HCT116 (cell line): ENCODE measurements at regions not wholly inside any gene's neighbourhood (a gene's known extent, or its start where the extent isn't known, plus 50 kb on each side); places are given as distances from the start of the nearest gene placed in this dataset.

ENCODE experiments used
- ATAC-seq: fragments of 200-7000 bp; cut with Tn5 transposase; 2 replicates; pipeline ENCODE4 v1.9.1; 2020; ENCODE audit warnings: mild to moderate bottlenecking, moderate library complexity
- BruUV-seq: library from RNA; stranded (reverse); fragments of 400-500 nt; replicated peaks from 2 replicates; lab custom pipeline; 2021; lab: Mats Ljungman, UMichigan
- CTCF ChIA-PET: fragments of 300-600 bp; sonication (Branson Sonifier 250); formaldehyde crosslinking; loops from one replicate; lab custom pipeline; 2021; ENCODE audit warnings: antibody characterized with exemption; lab: Charles Lee
- POLR2A ChIA-PET: fragments of 300-600, 350-600 bp; sonication (Branson Sonifier 250); formaldehyde crosslinking; loops from one replicate; lab custom pipeline; 2021; ENCODE audit warnings: antibody characterized with exemption; lab: Charles Lee
- RAD21 ChIA-PET, 2 experiments: fragments of 300-600 bp; sonication (Branson Sonifier 250); formaldehyde crosslinking; loops; one replicate each; lab custom pipeline; 2023; ENCODE audit warnings: low total read pairs in 2 of 2; ENCODE audit not compliant: uncharacterized antibody in 2 of 2, unreplicated experiment in 2 of 2, low non-redundant PET in 1 of 2; lab: Charles Lee
- DNase-seq: peaks from one replicate; pipeline ENCODE4 v3.0.0-alpha.2; 2010; ENCODE audit warnings: low read depth, low spot score
- H2AFZ ChIP-seq: fragments of 200-600 bp; shearing (Covaris generic), sonication (generic); 2 replicates; pipeline ENCODE4 v1.6.1; 2017; ENCODE audit warnings: low read depth, mixed run types, mixed read lengths, antibody characterized with exemption, low read length; ENCODE audit not compliant: poor library complexity, severe bottlenecking
- H3K27ac ChIP-seq: 2 replicates; pipeline ENCODE4 v1.5.1; 2012; ENCODE audit warnings: low read depth, low read length
- H3K27me3 ChIP-seq: fragments of 200-600 bp; sonication (generic); 2 replicates; pipeline ENCODE4 v1.6.1; 2016; ENCODE audit warnings: mixed run types, low read length, mixed read lengths; ENCODE audit not compliant: insufficient read depth
- H3K36me3 ChIP-seq, 2 experiments: fragments of 200-500 bp in 1 of 2; fragments of 200-600 bp in 1 of 2; sonication (Bioruptor generic) in 1 of 2; sonication (generic) in 1 of 2; 2 replicates each; pipeline versions ENCODE4 v1.5.1 to v1.6.1; 2014 to 2016; ENCODE audit warnings: low read length in 2 of 2, inconsistent platforms in 1 of 2, mixed read lengths in 1 of 2, mixed run types in 1 of 2; ENCODE audit not compliant: insufficient read depth in 2 of 2, control insufficient read depth in 1 of 2
- H3K4me1 ChIP-seq, 2 experiments: fragments of 200-600 bp in 1 of 2; sonication (generic) in 1 of 2; 2 replicates each; pipeline versions ENCODE4 v1.5.1 to v1.6.1; 2012 to 2017; ENCODE audit warnings: low read length in 2 of 2, inconsistent platforms in 1 of 2, mild to moderate bottlenecking in 1 of 2, mixed read lengths in 1 of 2, mixed run types in 1 of 2, moderate library complexity in 1 of 2; ENCODE audit not compliant: insufficient read depth in 2 of 2, control insufficient read depth in 1 of 2
- H3K4me2 ChIP-seq: fragments of 200-600 bp; sonication (generic); 2 replicates; pipeline ENCODE4 v1.6.1; 2017; ENCODE audit warnings: mixed run types, low read length, mixed read lengths
- H3K4me3 ChIP-seq, 2 experiments: fragments of 200-600 bp in 1 of 2; sonication (generic) in 1 of 2; replicated peaks in 1 of 2; 2 replicates each; pipeline ENCODE4 v1.5.1; 2011 to 2016; ENCODE audit warnings: low read length in 2 of 2, control low read depth in 1 of 2, low read depth in 1 of 2, mild to moderate bottlenecking in 1 of 2, mixed read lengths in 1 of 2, mixed run types in 1 of 2
- H3K79me2 ChIP-seq: fragments of 200-600 bp; sonication (generic); 2 replicates; pipeline ENCODE4 v1.6.1; 2017; ENCODE audit warnings: mild to moderate bottlenecking, mixed run types, low read length, moderate library complexity, mixed read lengths; ENCODE audit not compliant: insufficient read depth
- H3K9ac ChIP-seq: fragments of 200-600 bp; sonication (generic); 2 replicates; pipeline ENCODE4 v1.6.1; 2016; ENCODE audit warnings: low read length, mixed read lengths
- H3K9me2 ChIP-seq: fragments of 200-600 bp; sonication (generic), shearing (Covaris generic); 2 replicates; pipeline ENCODE4 v1.6.1; 2017; ENCODE audit warnings: mixed run types, mild to moderate bottlenecking, moderate library complexity; ENCODE audit not compliant: insufficient read depth
- H3K9me3 ChIP-seq, 2 experiments: fragments of 200-500 bp in 1 of 2; fragments of 200-600 bp in 1 of 2; sonication (Bioruptor generic) in 1 of 2; sonication (generic) in 1 of 2; 2 replicates each; pipeline ENCODE4 v1.6.1; 2014 to 2017; ENCODE audit warnings: low read length in 2 of 2, mixed read lengths in 2 of 2, inconsistent platforms in 1 of 2, low read depth in 1 of 2, mild to moderate bottlenecking in 1 of 2, mixed run types in 1 of 2, moderate library complexity in 1 of 2; ENCODE audit not compliant: control insufficient read depth in 1 of 2, insufficient read depth in 1 of 2
- H4K20me1 ChIP-seq: fragments of 200-600 bp; sonication (generic), shearing (Covaris generic); 2 replicates; pipeline ENCODE4 v1.6.1; 2017; ENCODE audit warnings: mixed run types, mild to moderate bottlenecking, moderate library complexity; ENCODE audit not compliant: insufficient read depth
- CBX3 ChIP-seq: IDR thresholded peaks from 2 replicates; pipeline ENCODE4 v1.6.1; 2012; ENCODE audit warnings: low read depth
- CEBPB ChIP-seq: IDR thresholded peaks from 2 replicates; pipeline ENCODE4 v1.6.1; 2012; ENCODE audit warnings: low read depth
- EGR1 ChIP-seq: IDR thresholded peaks from 2 replicates; pipeline ENCODE4 v1.6.1; 2012; ENCODE audit warnings: low read depth
- EZH2 ChIP-seq: fragments of 200-600 bp; sonication (generic); IDR thresholded peaks from 2 replicates; pipeline ENCODE4 v1.6.1; 2017; ENCODE audit warnings: antibody characterized with exemption, mixed run types
- FOSL1 ChIP-seq: IDR thresholded peaks from 2 replicates; pipeline ENCODE4 v1.6.1; 2012; ENCODE audit warnings: low read depth
- JUND ChIP-seq: IDR thresholded peaks from 2 replicates; pipeline ENCODE4 v1.6.1; 2012
- POLR2A ChIP-seq: IDR thresholded peaks from 2 replicates; pipeline ENCODE4 v1.7.0; 2011; ENCODE audit warnings: borderline replicate concordance; ENCODE audit not compliant: insufficient read depth, insufficient read length; ENCODE audit errors: extremely low read depth
- POLR2AphosphoS5 ChIP-seq: IDR thresholded peaks from 2 replicates; pipeline ENCODE4 v1.6.1; 2011; ENCODE audit warnings: mild to moderate bottlenecking, low read depth, low read length, moderate library complexity
- RAD21 ChIP-seq: IDR thresholded peaks from 2 replicates; pipeline ENCODE4 v1.6.1; 2012; ENCODE audit warnings: low read depth, mild to moderate bottlenecking
- SP1 ChIP-seq: IDR thresholded peaks from 2 replicates; pipeline ENCODE4 v1.6.1; 2012; ENCODE audit warnings: low read depth
- SRF ChIP-seq: IDR thresholded peaks from 2 replicates; pipeline ENCODE4 v1.6.1; 2012; ENCODE audit warnings: low read depth
- TCF7L2 ChIP-seq: IDR thresholded peaks from 2 replicates; pipeline ENCODE4 v1.7.0; 2011; ENCODE audit warnings: borderline replicate concordance, inconsistent platforms; ENCODE audit not compliant: insufficient read depth, insufficient read length; ENCODE audit errors: extremely low read depth
- ZFX ChIP-seq: fragments of 450-650 bp; IDR thresholded peaks from 2 replicates; pipeline ENCODE4 v1.6.1; 2017
- ZNF274 ChIP-seq: fragments of 200-500 bp; sonication (Bioruptor generic); IDR thresholded peaks from 2 replicates; pipeline ENCODE4 v1.6.1; 2014; ENCODE audit warnings: mild to moderate bottlenecking, low read depth, low read length, inconsistent platforms
- intact Hi-C: fragments of 100-400 bp; cut with micrococcal nuclease; formaldehyde crosslinking; loops from 2 replicates; pipeline ENCODE4 v1.10.0; 2022
- TF ChIP-seq, protein P1 (sequence below): IDR thresholded peaks from 2 replicates; pipeline ENCODE4 v1.6.1; 2012
- TF ChIP-seq, protein P2 (sequence below): IDR thresholded peaks from 2 replicates; pipeline ENCODE4 v1.6.1; 2012
- TF ChIP-seq, protein P3 (sequence below): IDR thresholded peaks from 2 replicates; pipeline ENCODE4 v1.6.1; 2012; ENCODE audit warnings: low read depth
- TF ChIP-seq, protein P4 (sequence below): IDR thresholded peaks from 2 replicates; pipeline ENCODE4 v1.6.1; 2011; ENCODE audit warnings: mild to moderate bottlenecking, low read length, moderate library complexity; ENCODE audit not compliant: insufficient replicate concordance; ENCODE audit errors: extremely low read depth

DNA sequence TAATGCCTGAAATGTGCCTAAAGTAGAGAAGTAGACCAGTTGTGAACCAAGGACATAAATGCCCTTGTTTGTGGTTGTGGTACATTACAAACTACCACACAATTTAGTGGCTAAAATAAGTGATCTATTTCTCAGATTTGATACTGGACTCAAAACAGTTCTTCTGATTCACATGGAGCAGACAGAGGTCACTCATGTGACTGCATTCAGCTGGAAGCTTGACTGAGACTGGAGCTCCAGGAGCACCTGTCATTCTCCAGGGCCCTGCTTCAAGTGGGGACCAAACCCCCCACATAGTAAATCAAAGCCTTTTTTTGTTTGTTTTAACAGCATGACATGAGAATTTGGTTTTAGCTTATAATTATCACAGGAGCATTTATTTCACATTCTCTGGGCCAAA is 301.2 kb downstream of the OXSM start:
- Histone ChIP-seq H2AFZ (no peak overlapping the region), H3K4me3 (no peak overlapping the region), H3K9me2 (no peaks in the 10 kb centered on the region), H3K9ac (no peak overlapping the region), H3K79me2 (no peaks in the 10 kb centered on the region), H3K4me1 (no peaks in the 10 kb centered on the region), H3K36me3 (no peaks in the 10 kb centered on the region), H3K4me2 (no peak overlapping the region), H3K27me3 (no peaks in the 10 kb centered on the region), H4K20me1 (no peaks in the 10 kb centered on the region), H3K9me3 (peaks cover 0 to 3% of the 10 kb centered on the region in 2 experiments; a peak in 3 of 4 replicates), H3K27ac (no peak overlapping the region)
- DNase-seq, result no peak
- ChIA-PET POLR2A (no interaction called here), RAD21 (no interaction called here), CTCF (no interaction called here)
- intact Hi-C loops, result no loop called here
- TF ChIP-seq SP1, result no peak
- ATAC-seq, result no peak
- BruUV-seq, result no TSS peak

DNA sequence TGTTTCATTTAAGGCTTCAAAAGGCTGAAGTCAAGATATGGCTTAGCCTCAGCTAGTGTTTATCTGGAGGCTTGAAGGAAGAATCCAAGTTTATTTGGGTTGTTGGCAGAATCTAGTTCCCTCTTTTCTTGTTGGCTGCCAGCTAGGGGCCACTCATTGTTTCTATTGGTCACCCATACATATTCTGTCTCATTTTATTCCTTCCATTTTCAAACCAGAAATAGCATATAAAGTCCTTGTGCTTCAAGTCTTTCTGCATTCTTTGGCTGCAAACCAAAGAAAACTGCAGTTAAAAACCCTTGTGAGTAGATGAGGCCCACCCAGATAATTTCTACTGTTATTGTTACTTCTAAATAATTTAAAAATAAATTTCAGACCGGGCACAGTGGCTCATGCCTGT is 301.7 kb downstream of the OXSM start:
- intact Hi-C loops, result no loop called here
- Histone ChIP-seq H3K4me3 (no peak overlapping the region), H2AFZ (no peak overlapping the region), H3K9me3 (peaks cover 0 to 3% of the 10 kb centered on the region in 2 experiments; a peak in 3 of 4 replicates), H3K9me2 (no peaks in the 10 kb centered on the region), H3K27ac (no peak overlapping the region), H3K27me3 (no peaks in the 10 kb centered on the region), H3K4me2 (no peak overlapping the region), H4K20me1 (no peaks in the 10 kb centered on the region), H3K9ac (no peak overlapping the region), H3K36me3 (no peaks in the 10 kb centered on the region), H3K4me1 (no peaks in the 10 kb centered on the region), H3K79me2 (no peaks in the 10 kb centered on the region)
- ChIA-PET RAD21 (no interaction called here), POLR2A (no interaction called here), CTCF (no interaction called here)
- ATAC-seq, result no peak
- BruUV-seq, result no TSS peak
- no peak for DNase-seq
- TF ChIP-seq EZH2, result no peak
- TF ChIP-seq, protein P1, sequence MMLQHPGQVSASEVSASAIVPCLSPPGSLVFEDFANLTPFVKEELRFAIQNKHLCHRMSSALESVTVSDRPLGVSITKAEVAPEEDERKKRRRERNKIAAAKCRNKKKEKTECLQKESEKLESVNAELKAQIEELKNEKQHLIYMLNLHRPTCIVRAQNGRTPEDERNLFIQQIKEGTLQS, result no peak
- no peak for TF ChIP-seq FOSL1
- TF ChIP-seq POLR2AphosphoS5, result no peak
- TF ChIP-seq ZFX, result no peak
- TF ChIP-seq, protein P2, sequence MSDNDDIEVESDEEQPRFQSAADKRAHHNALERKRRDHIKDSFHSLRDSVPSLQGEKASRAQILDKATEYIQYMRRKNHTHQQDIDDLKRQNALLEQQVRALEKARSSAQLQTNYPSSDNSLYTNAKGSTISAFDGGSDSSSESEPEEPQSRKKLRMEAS, result no peak
- no peak for TF ChIP-seq EGR1
- no peak for TF ChIP-seq RAD21
- no peak for TF ChIP-seq JUND
- no peak for TF ChIP-seq SRF
- TF ChIP-seq POLR2A, result no peak
- TF ChIP-seq TCF7L2, result no peak
- TF ChIP-seq, protein P3, sequence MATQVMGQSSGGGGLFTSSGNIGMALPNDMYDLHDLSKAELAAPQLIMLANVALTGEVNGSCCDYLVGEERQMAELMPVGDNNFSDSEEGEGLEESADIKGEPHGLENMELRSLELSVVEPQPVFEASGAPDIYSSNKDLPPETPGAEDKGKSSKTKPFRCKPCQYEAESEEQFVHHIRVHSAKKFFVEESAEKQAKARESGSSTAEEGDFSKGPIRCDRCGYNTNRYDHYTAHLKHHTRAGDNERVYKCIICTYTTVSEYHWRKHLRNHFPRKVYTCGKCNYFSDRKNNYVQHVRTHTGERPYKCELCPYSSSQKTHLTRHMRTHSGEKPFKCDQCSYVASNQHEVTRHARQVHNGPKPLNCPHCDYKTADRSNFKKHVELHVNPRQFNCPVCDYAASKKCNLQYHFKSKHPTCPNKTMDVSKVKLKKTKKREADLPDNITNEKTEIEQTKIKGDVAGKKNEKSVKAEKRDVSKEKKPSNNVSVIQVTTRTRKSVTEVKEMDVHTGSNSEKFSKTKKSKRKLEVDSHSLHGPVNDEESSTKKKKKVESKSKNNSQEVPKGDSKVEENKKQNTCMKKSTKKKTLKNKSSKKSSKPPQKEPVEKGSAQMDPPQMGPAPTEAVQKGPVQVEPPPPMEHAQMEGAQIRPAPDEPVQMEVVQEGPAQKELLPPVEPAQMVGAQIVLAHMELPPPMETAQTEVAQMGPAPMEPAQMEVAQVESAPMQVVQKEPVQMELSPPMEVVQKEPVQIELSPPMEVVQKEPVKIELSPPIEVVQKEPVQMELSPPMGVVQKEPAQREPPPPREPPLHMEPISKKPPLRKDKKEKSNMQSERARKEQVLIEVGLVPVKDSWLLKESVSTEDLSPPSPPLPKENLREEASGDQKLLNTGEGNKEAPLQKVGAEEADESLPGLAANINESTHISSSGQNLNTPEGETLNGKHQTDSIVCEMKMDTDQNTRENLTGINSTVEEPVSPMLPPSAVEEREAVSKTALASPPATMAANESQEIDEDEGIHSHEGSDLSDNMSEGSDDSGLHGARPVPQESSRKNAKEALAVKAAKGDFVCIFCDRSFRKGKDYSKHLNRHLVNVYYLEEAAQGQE, result no peak
- no peak for TF ChIP-seq CEBPB
- no peak for TF ChIP-seq CBX3
- TF ChIP-seq, protein P4, sequence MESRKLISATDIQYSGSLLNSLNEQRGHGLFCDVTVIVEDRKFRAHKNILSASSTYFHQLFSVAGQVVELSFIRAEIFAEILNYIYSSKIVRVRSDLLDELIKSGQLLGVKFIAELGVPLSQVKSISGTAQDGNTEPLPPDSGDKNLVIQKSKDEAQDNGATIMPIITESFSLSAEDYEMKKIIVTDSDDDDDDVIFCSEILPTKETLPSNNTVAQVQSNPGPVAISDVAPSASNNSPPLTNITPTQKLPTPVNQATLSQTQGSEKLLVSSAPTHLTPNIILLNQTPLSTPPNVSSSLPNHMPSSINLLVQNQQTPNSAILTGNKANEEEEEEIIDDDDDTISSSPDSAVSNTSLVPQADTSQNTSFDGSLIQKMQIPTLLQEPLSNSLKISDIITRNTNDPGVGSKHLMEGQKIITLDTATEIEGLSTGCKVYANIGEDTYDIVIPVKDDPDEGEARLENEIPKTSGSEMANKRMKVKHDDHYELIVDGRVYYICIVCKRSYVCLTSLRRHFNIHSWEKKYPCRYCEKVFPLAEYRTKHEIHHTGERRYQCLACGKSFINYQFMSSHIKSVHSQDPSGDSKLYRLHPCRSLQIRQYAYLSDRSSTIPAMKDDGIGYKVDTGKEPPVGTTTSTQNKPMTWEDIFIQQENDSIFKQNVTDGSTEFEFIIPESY, result no peak
- TF ChIP-seq ZNF274, result no peak
